IMR-90 (cell line): ENCODE measurements at regions not wholly inside any gene's neighbourhood (a gene's known extent, or its start where the extent isn't known, plus 50 kb on each side); places are given as distances from the start of the nearest gene placed in this dataset.

Experiments used
- ATAC-seq: fragments of 200-7000 bp; cut with Tn5 transposase; 2 replicates; pipeline ENCODE4 v1.9.1; 2020; ENCODE audit warnings: low read depth, mild to moderate bottlenecking, moderate library complexity
- BruUV-seq: library from RNA; stranded (reverse); fragments of 400-500 nt; replicated peaks from 2 replicates; lab custom pipeline; 2021; lab: Mats Ljungman, UMichigan
- CTCF ChIA-PET: fragments of 300-600 bp; formaldehyde crosslinking; extraction: SDS; loops from one replicate; lab custom pipeline; 2021; ENCODE audit warnings: antibody characterized with exemption; lab: Yijun Ruan, JAX
- POLR2A ChIA-PET: fragments of 300-600 bp; sonication (Branson Sonifier 250); formaldehyde crosslinking; loops from one replicate; lab custom pipeline; 2022; ENCODE audit warnings: antibody characterized with exemption; ENCODE audit not compliant: unreplicated experiment; lab: Charles Lee
- DNase-seq: peaks from one replicate; pipeline ENCODE4 v3.0.0; 2013
- H2AFZ ChIP-seq: replicated peaks from 2 replicates; pipeline ENCODE3; 2013; ENCODE audit warnings: low read length, mild to moderate bottlenecking; ENCODE audit not compliant: poor library complexity
- H2AK5ac ChIP-seq: 2 replicates; pipeline ENCODE4 v1.6.1; 2013; ENCODE audit warnings: low read depth, low read length, inconsistent platforms
- H2AK9ac ChIP-seq: replicated peaks from 2 replicates; pipeline ENCODE3; 2013; ENCODE audit warnings: mild to moderate bottlenecking, low read depth, low read length, moderate library complexity; ENCODE audit not compliant: poor library complexity
- H2BK120ac ChIP-seq: 2 replicates; pipeline ENCODE4 v1.6.1; 2013; ENCODE audit warnings: low read depth, low read length, inconsistent platforms
- H2BK15ac ChIP-seq: 3 replicates; pipeline ENCODE4 v1.6.1; 2013; ENCODE audit warnings: low read depth, low read length, inconsistent platforms
- H2BK20ac ChIP-seq: 2 replicates; pipeline ENCODE4 v1.6.1; 2013; ENCODE audit warnings: low read depth, mild to moderate bottlenecking, inconsistent platforms, low read length, moderate library complexity
- H2BK5ac ChIP-seq: 2 replicates; pipeline ENCODE4 v1.6.1; 2013; ENCODE audit warnings: mild to moderate bottlenecking, low read depth, low read length, inconsistent platforms; ENCODE audit not compliant: poor library complexity, severe bottlenecking
- H3K14ac ChIP-seq: replicated peaks from 2 replicates; pipeline ENCODE4 v1.6.1; 2013; ENCODE audit warnings: low read depth, low read length, inconsistent platforms
- H3K18ac ChIP-seq: 2 replicates; pipeline ENCODE4 v1.6.1; 2013; ENCODE audit warnings: low read depth, low read length, control low read depth
- H3K23ac ChIP-seq: 2 replicates; pipeline ENCODE4 v1.6.1; 2013; ENCODE audit warnings: low read depth, low read length, inconsistent platforms
- H3K27ac ChIP-seq: 2 replicates; pipeline ENCODE4 v1.5.1; 2013; ENCODE audit warnings: mild to moderate bottlenecking, control low read depth, low read length; ENCODE audit not compliant: insufficient read depth
- H3K27me3 ChIP-seq: 2 replicates; pipeline ENCODE4 v1.6.1; 2013; ENCODE audit warnings: low read length; ENCODE audit not compliant: control insufficient read depth, insufficient read depth
- H3K36me3 ChIP-seq: 2 replicates; pipeline ENCODE4 v1.6.1; 2013; ENCODE audit warnings: low read length, mixed read lengths; ENCODE audit not compliant: control insufficient read depth, insufficient read depth
- H3K4ac ChIP-seq: 2 replicates; pipeline ENCODE4 v1.6.1; 2013; ENCODE audit warnings: low read depth, low read length, inconsistent platforms
- H3K4me1 ChIP-seq: 2 replicates; pipeline ENCODE4 v1.6.1; 2013; ENCODE audit warnings: low read length, mixed read lengths; ENCODE audit not compliant: control insufficient read depth, insufficient read depth
- H3K4me2 ChIP-seq: 2 replicates; pipeline ENCODE4 v1.6.1; 2013; ENCODE audit warnings: low read depth, mild to moderate bottlenecking, control low read depth, low read length, moderate library complexity
- H3K4me3 ChIP-seq: 2 replicates; pipeline ENCODE4 v1.5.1; 2013; ENCODE audit warnings: low read depth, mild to moderate bottlenecking, control low read depth, low read length, moderate library complexity; ENCODE audit not compliant: insufficient read depth
- H3K56ac ChIP-seq: 2 replicates; pipeline ENCODE4 v1.6.1; 2013; ENCODE audit warnings: low read length, inconsistent platforms; ENCODE audit not compliant: insufficient read depth; ENCODE audit errors: extremely low read depth
- H3K79me1 ChIP-seq, 2 experiments: 2 replicates each; pipeline ENCODE4 v1.6.1; 2013; ENCODE audit warnings: low read length in 2 of 2, inconsistent platforms in 1 of 2, low read depth in 1 of 2
- H3K9ac ChIP-seq: 2 replicates; pipeline ENCODE4 v1.6.1; 2013; ENCODE audit warnings: low read depth, low read length, control low read depth
- H3K9me1 ChIP-seq: 2 replicates; pipeline ENCODE4 v1.6.1; 2013; ENCODE audit warnings: low read length, inconsistent platforms; ENCODE audit not compliant: insufficient read depth
- H3K9me3 ChIP-seq: 2 replicates; pipeline ENCODE4 v1.6.1; 2013; ENCODE audit warnings: low read length; ENCODE audit not compliant: control insufficient read depth, insufficient read depth
- H4K20me1 ChIP-seq: 2 replicates; pipeline ENCODE4 v1.6.1; 2013; ENCODE audit warnings: low read length, inconsistent platforms; ENCODE audit not compliant: insufficient read depth
- H4K5ac ChIP-seq: 2 replicates; pipeline ENCODE4 v1.6.1; 2013; ENCODE audit warnings: mild to moderate bottlenecking, low read depth, low read length, control low read depth
- H4K8ac ChIP-seq, 2 experiments: 2 replicates each; pipeline ENCODE4 v1.6.1; 2013; ENCODE audit warnings: low read depth in 2 of 2, low read length in 2 of 2, control low read depth in 1 of 2, inconsistent platforms in 1 of 2
- H4K91ac ChIP-seq: 2 replicates; pipeline ENCODE4 v1.6.1; 2013; ENCODE audit warnings: low read depth, low read length, inconsistent platforms; ENCODE audit not compliant: insufficient read depth
- USF2 ChIP-seq: fragments of 150-350 bp; IDR thresholded peaks from 2 replicates; pipeline ENCODE4 v1.6.1; 2017; ENCODE audit warnings: mild to moderate bottlenecking, antibody characterized with exemption, low read length, low read depth
- WGBS, 2 experiments: methylation state at CpG; one replicate each; pipeline versions ENCODE4 v1.1.5 to v1.1.7; 2013; ENCODE audit warnings: missing lambda C conversion rate in 2 of 2; ENCODE audit not compliant: insufficient read length in 1 of 2; ENCODE audit errors: extremely low coverage in 2 of 2; 5-methylcytosine and 5-hydroxymethylcytosine counted together
- dilution Hi-C: fragments of 300-500 bp; cut with HindIII; formaldehyde crosslinking; loops from one replicate; pipeline ENCODE4 v1.14.3; 2018; ENCODE audit warnings: low sequenced_read_pairs; ENCODE audit not compliant: unreplicated experiment
- in situ Hi-C: fragments of 300-500 bp; cut with MboI; formaldehyde crosslinking; loops from 3 replicates; pipeline ENCODE4 v1.14.3; 2019; ENCODE audit warnings: low sequenced_read_pairs, inconsistent platforms, mixed read lengths
- intact Hi-C: fragments of 100-400 bp; cut with micrococcal nuclease; formaldehyde crosslinking; loops from 2 replicates; pipeline ENCODE4 v1.10.0; 2022

DNA sequence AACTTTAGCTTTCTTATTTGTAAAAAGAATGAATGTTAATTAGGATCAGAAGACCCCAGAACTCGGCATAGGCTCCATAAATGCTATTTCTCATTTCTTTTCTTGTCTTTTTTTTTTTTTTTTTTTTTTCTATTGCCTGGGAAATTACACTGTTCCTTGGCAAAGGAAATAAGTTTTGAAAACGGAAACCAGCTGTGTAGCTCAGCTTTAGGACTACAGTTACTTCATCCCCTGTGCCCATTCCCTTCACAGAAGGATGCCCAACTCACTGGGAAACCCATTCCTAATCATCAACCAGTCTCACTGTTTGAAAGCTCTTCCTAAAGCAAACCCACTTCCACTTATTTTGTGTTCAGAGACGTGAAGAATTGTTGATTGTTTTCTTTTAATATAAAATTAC lies 254.0 kb upstream of the IL12A start:
- dilution Hi-C loops (no loop called here), in situ Hi-C loops (no loop called here), intact Hi-C loops (loop anchor here (5.0 kb wide), 1 partner anchor 97 kb away; no protein-coding TSS in a partner anchor)
- H3K36me3 ChIP-seq: no peaks in the 10 kb centered on the region
- peak overlapping the region; percentile 88; the same call in 1 of the 3 replicates for H2BK15ac ChIP-seq
- ChIA-PET CTCF (interaction anchor here (0.7 kb wide), 1 partner anchor 50 kb away, joined by 5 read pairs; no protein-coding TSS in a partner anchor), POLR2A (no interaction called here)
- H4K5ac ChIP-seq: peak overlapping the region; percentile 52; the same call in 1 of the 2 replicates
- DNase-seq: no peak
- H3K4me1 ChIP-seq: peaks cover 15% of the 10 kb centered on the region
- no peak for TF ChIP-seq USF2
- H2BK5ac ChIP-seq: peak overlapping the region; percentile 95
- H4K20me1 ChIP-seq: 0 out of 2 replicates have a peak, but pooled peaks cover 6% of the 10 kb centered on the region
- H3K23ac ChIP-seq: peak overlapping the region; percentile 74; the same call in 1 of the 2 replicates
- H3K4me3 ChIP-seq: no peak overlapping the region
- H3K4ac ChIP-seq: peak overlapping the region; percentile 90
- BruUV-seq: no TSS peak
- H2BK20ac ChIP-seq: peak overlapping the region; percentile 90; the same call in 1 of the 2 replicates
- no peak overlapping the region for H3K9ac ChIP-seq
- no peak overlapping the region for H2AK9ac ChIP-seq
- peak overlapping the region; percentile 77; the same call in 1 of the 2 replicates for H3K14ac ChIP-seq
- no peak for ATAC-seq
- H4K8ac ChIP-seq: peak overlapping the region; percentile 25 to 64; a peak in 3 of 4 replicates
- peaks cover 5% of the 10 kb centered on the region for H3K9me1 ChIP-seq
- H3K56ac ChIP-seq: no peak overlapping the region
- no peak overlapping the region for H2AFZ ChIP-seq
- 0 out of 2 replicates have a peak overlapping the region, but pooled peaks have one; percentile 18 for H3K27ac ChIP-seq
- peak overlapping the region; percentile 90 for H2BK120ac ChIP-seq
- peak overlapping the region; percentile 92 for H2AK5ac ChIP-seq
- no peaks in the 10 kb centered on the region for H3K9me3 ChIP-seq
- peak overlapping the region; percentile 86 for H4K91ac ChIP-seq
- H3K18ac ChIP-seq: peak overlapping the region; percentile 94
- peaks cover 5 to 6% of the 10 kb centered on the region in 2 experiments; a peak in 3 of 4 replicates for H3K79me1 ChIP-seq
- no peaks in the 10 kb centered on the region for H3K27me3 ChIP-seq
- H3K4me2 ChIP-seq: no peak overlapping the region
- WGBS, 2 experiments: no CpG with 5 or more reads among the region's 3 CpGs
